Tibial nerve (tissue), 4 donors: ENCODE measurements at regions not wholly inside any gene's neighbourhood (a gene's known extent, or its start where the extent isn't known, plus 50 kb on each side); places are given as distances from the start of the nearest gene placed in this dataset.

Experiments
- EP300 ChIP-seq, 2 donors: sonication (generic); formaldehyde crosslinking; IDR thresholded peaks; one replicate each; pipeline ENCODE4 v1.6.1; 2017; ENCODE audit warnings: antibody characterized with exemption in 2 of 2, mild to moderate bottlenecking in 1 of 2
- POLR2A ChIP-seq, 2 donors: fragments of 450-650 bp; IDR thresholded peaks; one replicate each; pipeline ENCODE4 v1.6.1; 2017; ENCODE audit warnings: antibody characterized with exemption in 2 of 2, mild to moderate bottlenecking in 2 of 2, moderate library complexity in 2 of 2
- TF ChIP-seq, protein P1 (sequence below), 5 experiments: fragments of 200-600 bp in 3 of 5; fragments of 450-650 bp in 2 of 5; sonication (generic) in 3 of 5; IDR thresholded peaks; one replicate each; pipeline ENCODE4 v1.5.1; 2016 to 2019; ENCODE audit warnings: antibody characterized with exemption in 5 of 5, mild to moderate bottlenecking in 3 of 5, moderate library complexity in 2 of 5

- TF ChIP-seq, protein P1, sequence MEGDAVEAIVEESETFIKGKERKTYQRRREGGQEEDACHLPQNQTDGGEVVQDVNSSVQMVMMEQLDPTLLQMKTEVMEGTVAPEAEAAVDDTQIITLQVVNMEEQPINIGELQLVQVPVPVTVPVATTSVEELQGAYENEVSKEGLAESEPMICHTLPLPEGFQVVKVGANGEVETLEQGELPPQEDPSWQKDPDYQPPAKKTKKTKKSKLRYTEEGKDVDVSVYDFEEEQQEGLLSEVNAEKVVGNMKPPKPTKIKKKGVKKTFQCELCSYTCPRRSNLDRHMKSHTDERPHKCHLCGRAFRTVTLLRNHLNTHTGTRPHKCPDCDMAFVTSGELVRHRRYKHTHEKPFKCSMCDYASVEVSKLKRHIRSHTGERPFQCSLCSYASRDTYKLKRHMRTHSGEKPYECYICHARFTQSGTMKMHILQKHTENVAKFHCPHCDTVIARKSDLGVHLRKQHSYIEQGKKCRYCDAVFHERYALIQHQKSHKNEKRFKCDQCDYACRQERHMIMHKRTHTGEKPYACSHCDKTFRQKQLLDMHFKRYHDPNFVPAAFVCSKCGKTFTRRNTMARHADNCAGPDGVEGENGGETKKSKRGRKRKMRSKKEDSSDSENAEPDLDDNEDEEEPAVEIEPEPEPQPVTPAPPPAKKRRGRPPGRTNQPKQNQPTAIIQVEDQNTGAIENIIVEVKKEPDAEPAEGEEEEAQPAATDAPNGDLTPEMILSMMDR (IDR thresholded peaks at IDR 0.05), result no peak
- TF ChIP-seq POLR2A (IDR thresholded peaks at IDR 0.05), result no peak
- TF ChIP-seq EP300 (IDR thresholded peaks at IDR 0.05), result no peak
Measured at GRCh38 chr17:70017941-70018340, 57.1 kb upstream of the KCNJ16 start.
